DND-41 (cell line): ENCODE measurements at regions not wholly inside any gene's neighbourhood (a gene's known extent, or its start where the extent isn't known, plus 50 kb on each side); places are given as distances from the start of the nearest gene placed in this dataset.

Source experiments
- CTCF ChIP-seq: IDR thresholded peaks from 2 replicates; pipeline ENCODE4 v1.5.1; 2012; ENCODE audit warnings: borderline replicate concordance, low read length, moderate library complexity, mild to moderate bottlenecking; ENCODE audit not compliant: poor library complexity, severe bottlenecking; ENCODE audit errors: extremely low read depth
- EZH2 ChIP-seq: IDR thresholded peaks from 3 replicates; pipeline ENCODE4 v1.6.1; 2012; ENCODE audit warnings: borderline replicate concordance, low read depth, mild to moderate bottlenecking, moderate library complexity, low read length, inconsistent platforms; ENCODE audit not compliant: severe bottlenecking

- TF ChIP-seq CTCF (no peak), EZH2 (no peak)
Measured at GRCh38 chrX:39335513-39336235, 534.4 kb downstream of the MID1IP1 start.
